Ishikawa (cell line): ENCODE measurements at regions not wholly inside any gene's neighbourhood (a gene's known extent, or its start where the extent isn't known, plus 50 kb on each side); places are given as distances from the start of the nearest gene placed in this dataset.

Experiments
- CEBPB ChIP-seq: IDR thresholded peaks from 2 replicates; pipeline ENCODE4 v1.6.1; 2012
- CREB1 ChIP-seq: IDR thresholded peaks from 2 replicates; pipeline ENCODE4 v1.6.1; 2012; ENCODE audit warnings: low read depth
- EGR1 ChIP-seq: IDR thresholded peaks from 2 replicates; pipeline ENCODE4 v1.6.1; 2012
- EP300 ChIP-seq: IDR thresholded peaks from 2 replicates; pipeline ENCODE4 v1.6.1; 2012; ENCODE audit warnings: borderline replicate concordance
- FOXM1 ChIP-seq: IDR thresholded peaks from 2 replicates; pipeline ENCODE4 v1.6.1; 2012; ENCODE audit warnings: low read depth, borderline replicate concordance
- MAX ChIP-seq: IDR thresholded peaks from 2 replicates; pipeline ENCODE4 v1.6.1; 2012
- NFIC ChIP-seq: IDR thresholded peaks from 2 replicates; pipeline ENCODE4 v1.6.1; 2012
- RAD21 ChIP-seq: IDR thresholded peaks from 2 replicates; pipeline ENCODE4 v1.6.1; 2012; ENCODE audit warnings: low read depth
- REST ChIP-seq: IDR thresholded peaks from 2 replicates; pipeline ENCODE4 v1.6.1; 2012; ENCODE audit warnings: low read depth, mild to moderate bottlenecking
- TAF1 ChIP-seq: IDR thresholded peaks from 2 replicates; pipeline ENCODE4 v1.6.1; 2012; ENCODE audit warnings: low read depth, mild to moderate bottlenecking
- TCF12 ChIP-seq: IDR thresholded peaks from 2 replicates; pipeline ENCODE4 v1.6.1; 2012; ENCODE audit warnings: low read depth
- TEAD4 ChIP-seq: IDR thresholded peaks from 2 replicates; pipeline ENCODE4 v1.6.1; 2012
- USF1 ChIP-seq: IDR thresholded peaks from 2 replicates; pipeline ENCODE4 v1.6.1; 2012
- YY1 ChIP-seq: IDR thresholded peaks from 2 replicates; pipeline ENCODE4 v1.6.1; 2012; ENCODE audit warnings: low read depth

GRCh38 chr3:3368306-3368705 is 188.8 kb upstream of the CRBN start:
- TF ChIP-seq YY1 (no peak), RAD21 (no peak), REST (no peak), MAX (no peak), TCF12 (no peak), EP300 (no peak), USF1 (no peak), NFIC (no peak), TEAD4 (no peak), TAF1 (no peak), CREB1 (no peak), CEBPB (no peak), EGR1 (no peak), FOXM1 (no peak)
